Karpas-422 (cell line): ENCODE measurements at regions not wholly inside any gene's neighbourhood (a gene's known extent, or its start where the extent isn't known, plus 50 kb on each side); places are given as distances from the start of the nearest gene placed in this dataset.
"Not testable (repeated sequence)": the region's sequence is repeated elsewhere in the genome, so short reads cannot be mapped to it uniquely, and the experiment has no call there.

Source experiments
- DNase-seq: peaks from one replicate; pipeline ENCODE4 v3.0.0-alpha.2; 2015
- H2AFZ ChIP-seq: fragments of 200-600 bp; sonication (generic); 2 replicates; pipeline ENCODE4 v1.6.1; 2014; ENCODE audit warnings: antibody characterized with exemption, low read length, mixed read lengths
- H3K27ac ChIP-seq: fragments of 200-600 bp; sonication (generic); 2 replicates; pipeline ENCODE4 v1.5.1; 2014; ENCODE audit warnings: mild to moderate bottlenecking, low read length, moderate library complexity
- H3K27me3 ChIP-seq: fragments of 200-600 bp; sonication (generic); 2 replicates; pipeline ENCODE4 v1.6.1; 2014; ENCODE audit warnings: low read length, mixed read lengths
- H3K36me3 ChIP-seq: fragments of 200-600 bp; sonication (generic); 2 replicates; pipeline ENCODE4 v1.6.1; 2014; ENCODE audit warnings: low read length, mixed read lengths; ENCODE audit not compliant: insufficient read depth
- H3K4me1 ChIP-seq: fragments of 200-600 bp; sonication (generic); 2 replicates; pipeline ENCODE4 v1.6.1; 2014; ENCODE audit warnings: mild to moderate bottlenecking, low read length, mixed read lengths
- H3K4me2 ChIP-seq: fragments of 200-600 bp; sonication (generic); 2 replicates; pipeline ENCODE4 v1.6.1; 2014; ENCODE audit warnings: low read length, low read depth, mild to moderate bottlenecking; ENCODE audit not compliant: poor library complexity, severe bottlenecking
- H3K4me3 ChIP-seq: fragments of 200-600 bp; sonication (generic); 2 replicates; pipeline ENCODE4 v1.5.1; 2014; ENCODE audit warnings: mild to moderate bottlenecking, antibody characterized with exemption, low read length, mixed read lengths
- H3K79me2 ChIP-seq: fragments of 200-600 bp; sonication (generic); 2 replicates; pipeline ENCODE4 v1.6.1; 2014; ENCODE audit warnings: mild to moderate bottlenecking, low read length, mixed read lengths
- H3K9ac ChIP-seq: fragments of 200-600 bp; sonication (generic); 2 replicates; pipeline ENCODE4 v1.6.0; 2014; ENCODE audit warnings: low read length
- H3K9me2 ChIP-seq: fragments of 200-600 bp; sonication (generic), shearing (Covaris generic); replicated peaks from 2 replicates; pipeline ENCODE4 v1.6.0; 2014; ENCODE audit warnings: mild to moderate bottlenecking, low read length, moderate library complexity; ENCODE audit not compliant: insufficient read depth
- H3K9me3 ChIP-seq: fragments of 300-700, 200-600 bp; sonication (generic); 2 replicates; pipeline ENCODE4 v1.6.1; 2014; ENCODE audit warnings: low read length, mixed read lengths
- H4K20me1 ChIP-seq: fragments of 200-600 bp; sonication (generic); 2 replicates; pipeline ENCODE4 v1.6.1; 2014; ENCODE audit warnings: mild to moderate bottlenecking, antibody characterized with exemption, low read length, low read depth; ENCODE audit not compliant: insufficient read depth

GRCh38 chr21:24445517-24445916, 1161.8 kb downstream of the MRPL39 start:
- Histone ChIP-seq H3K79me2 (no peaks in the 10 kb centered on the region), H3K9me3 (peaks cover 5% of the 10 kb centered on the region), H2AFZ (no peak overlapping the region), H3K4me2 (no peak overlapping the region), H3K27ac (no peak overlapping the region), H3K27me3 (no peaks in the 10 kb centered on the region), H3K9ac (no peak overlapping the region), H3K4me1 (no peaks in the 10 kb centered on the region), H3K36me3 (no peaks in the 10 kb centered on the region), H3K4me3 (no peak overlapping the region), H3K9me2 (no peaks in the 10 kb centered on the region), H4K20me1 (no peaks in the 10 kb centered on the region)
- DNase-seq: no peak

GRCh38 chr21:24444736-24445135, 1162.5 kb downstream of the MRPL39 start:
- H3K9ac ChIP-seq: no peak overlapping the region
- no peaks in the 10 kb centered on the region for H3K36me3 ChIP-seq
- no peaks in the 10 kb centered on the region for H4K20me1 ChIP-seq
- H3K4me3 ChIP-seq: no peak overlapping the region
- H3K4me1 ChIP-seq: no peaks in the 10 kb centered on the region
- no peaks in the 10 kb centered on the region for H3K27me3 ChIP-seq
- H3K79me2 ChIP-seq: no peaks in the 10 kb centered on the region
- peaks cover 5% of the 10 kb centered on the region for H3K9me3 ChIP-seq
- H3K4me2 ChIP-seq: no peak overlapping the region
- no peak for DNase-seq
- H3K27ac ChIP-seq: no peak overlapping the region
- no peak overlapping the region for H2AFZ ChIP-seq
- no peaks in the 10 kb centered on the region for H3K9me2 ChIP-seq

- no peaks in the 10 kb centered on the region for H3K4me1 ChIP-seq
- H3K36me3 ChIP-seq: no peaks in the 10 kb centered on the region
- no peak overlapping the region for H3K4me3 ChIP-seq
- no peak for DNase-seq
- no peaks in the 10 kb centered on the region for H3K27me3 ChIP-seq
- H3K4me2 ChIP-seq: no peak overlapping the region
- H3K27ac ChIP-seq: no peak overlapping the region
- H4K20me1 ChIP-seq: no peaks in the 10 kb centered on the region
- H2AFZ ChIP-seq: no peak overlapping the region
- H3K9ac ChIP-seq: no peak overlapping the region
- peaks cover 8% of the 10 kb centered on the region for H3K9me3 ChIP-seq
- no peaks in the 10 kb centered on the region for H3K9me2 ChIP-seq
- H3K79me2 ChIP-seq: no peaks in the 10 kb centered on the region
These were observed 1171.0 kb downstream of the MRPL39 start for GRCh38 chr21:24436236-24436635.

- no peaks in the 10 kb centered on the region for H3K79me2 ChIP-seq
- no peak overlapping the region for H3K9ac ChIP-seq
- H3K4me1 ChIP-seq: no peaks in the 10 kb centered on the region
- no peak for DNase-seq
- H4K20me1 ChIP-seq: no peaks in the 10 kb centered on the region
- H3K27me3 ChIP-seq: no peaks in the 10 kb centered on the region
- H3K4me2 ChIP-seq: no peak overlapping the region
- peaks cover 11% of the 10 kb centered on the region for H3K9me3 ChIP-seq
- no peaks in the 10 kb centered on the region for H3K36me3 ChIP-seq
- no peak overlapping the region for H2AFZ ChIP-seq
- H3K9me2 ChIP-seq: no peaks in the 10 kb centered on the region
- H3K4me3 ChIP-seq: no peak overlapping the region
- no peak overlapping the region for H3K27ac ChIP-seq
These were observed 1178.6 kb downstream of the MRPL39 start for GRCh38 chr21:24428591-24429199.

- Histone ChIP-seq H3K9me3 (peaks cover 16% of the 10 kb centered on the region), H3K4me1 (peaks cover 6% of the 10 kb centered on the region; the same call in 1 of the 2 replicates), H3K4me3 (no peak overlapping the region), H4K20me1 (no peaks in the 10 kb centered on the region), H3K27ac (no peak overlapping the region), H3K36me3 (no peaks in the 10 kb centered on the region), H3K9me2 (no peaks in the 10 kb centered on the region), H2AFZ (no peak overlapping the region), H3K27me3 (no peaks in the 10 kb centered on the region), H3K4me2 (no peak overlapping the region), H3K79me2 (no peaks in the 10 kb centered on the region), H3K9ac (no peak overlapping the region)
- DNase-seq: no peak
These were observed 1182.5 kb downstream of the MRPL39 start for GRCh38 chr21:24424776-24425175.

GRCh38 chr21:24423546-24423945, 1183.7 kb downstream of the MRPL39 start:
- no peak for DNase-seq
- H3K36me3 ChIP-seq: no peaks in the 10 kb centered on the region
- H2AFZ ChIP-seq: no peak overlapping the region
- H3K4me1 ChIP-seq: peaks cover 6% of the 10 kb centered on the region; the same call in 1 of the 2 replicates
- no peaks in the 10 kb centered on the region for H4K20me1 ChIP-seq
- no peaks in the 10 kb centered on the region for H3K27me3 ChIP-seq
- H3K9me2 ChIP-seq: no peaks in the 10 kb centered on the region
- H3K27ac ChIP-seq: no peak overlapping the region
- H3K79me2 ChIP-seq: no peaks in the 10 kb centered on the region
- H3K4me3 ChIP-seq: no peak overlapping the region
- H3K4me2 ChIP-seq: no peak overlapping the region
- H3K9ac ChIP-seq: no peak overlapping the region
- H3K9me3 ChIP-seq: peaks cover 16% of the 10 kb centered on the region

GRCh38 chr21:24420689-24421088, 1186.6 kb downstream of the MRPL39 start:
- H3K27me3 ChIP-seq: no peaks in the 10 kb centered on the region
- H3K36me3 ChIP-seq: no peaks in the 10 kb centered on the region
- no peak overlapping the region for H3K4me3 ChIP-seq
- H3K4me2 ChIP-seq: no peak overlapping the region
- peaks cover 6% of the 10 kb centered on the region; the same call in 1 of the 2 replicates for H3K4me1 ChIP-seq
- H3K9me3 ChIP-seq: peaks cover 14% of the 10 kb centered on the region
- no peak for DNase-seq
- no peak overlapping the region for H3K27ac ChIP-seq
- H4K20me1 ChIP-seq: no peaks in the 10 kb centered on the region
- H3K79me2 ChIP-seq: no peaks in the 10 kb centered on the region
- no peak overlapping the region for H3K9ac ChIP-seq
- no peaks in the 10 kb centered on the region for H3K9me2 ChIP-seq
- H2AFZ ChIP-seq: no peak overlapping the region

GRCh38 chr21:24419641-24420040, 1187.6 kb downstream of the MRPL39 start:
- H3K9me3 ChIP-seq: peaks cover 18% of the 10 kb centered on the region
- not testable (repeated sequence) for H3K27ac ChIP-seq, DNase-seq, H3K4me3 ChIP-seq, H3K9me2 ChIP-seq, H3K4me1 ChIP-seq, H3K79me2 ChIP-seq, H3K9ac ChIP-seq, H4K20me1 ChIP-seq, H3K36me3 ChIP-seq, H3K4me2 ChIP-seq, H3K27me3 ChIP-seq, H2AFZ ChIP-seq
